ENCODE measurements at regions not wholly inside any gene's neighbourhood (a gene's known extent, or its start where the extent isn't known, plus 50 kb on each side); places are given as distances from the start of the nearest gene placed in this dataset.
A peak's percentile ranks its signal among the peaks of the same experiment; 100 is the strongest.

DNA sequence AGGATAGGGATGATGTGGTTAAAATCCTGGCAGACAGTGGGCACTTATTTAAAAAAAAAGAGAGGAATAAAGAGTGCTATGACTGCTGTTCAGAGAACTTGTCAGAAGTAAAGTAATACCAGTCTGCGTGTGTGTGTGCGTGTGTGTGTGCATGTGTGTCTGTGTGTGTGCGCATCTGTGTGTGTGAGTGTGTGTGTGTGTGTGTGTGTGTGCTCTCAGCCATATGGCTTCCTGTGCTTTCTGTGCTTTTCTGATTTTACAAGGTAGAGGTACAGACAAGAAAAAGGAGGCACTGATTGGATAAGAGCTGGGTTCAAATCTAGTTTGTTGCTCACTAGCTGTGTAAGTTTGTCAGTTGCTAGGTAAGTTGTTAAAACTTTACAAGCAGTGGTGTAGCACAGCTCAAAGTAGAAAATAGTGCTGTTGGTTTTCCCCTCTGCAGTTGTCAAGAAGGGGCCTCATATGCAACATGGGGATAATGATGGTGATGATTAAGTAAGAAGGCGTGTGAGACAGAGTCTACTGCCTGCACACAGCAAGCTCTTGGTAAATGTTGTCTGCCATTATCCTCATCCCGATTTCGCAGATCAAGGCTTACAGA, 155.3 kb upstream of the ZNF217 start:
- no peaks in the 10 kb centered on the region for H3K27me3 ChIP-seq (ENCODE audit: control insufficient read depth, insufficient read depth, low read length, poor library complexity, severe bottlenecking)
- WGBS, 2 experiments: 84 to 87% methylated on average over 6 of the region's 6 CpGs
- no peaks in the 10 kb centered on the region for H3K9me3 ChIP-seq (ENCODE audit: control insufficient read depth, low read length)
- H3K4me1 ChIP-seq (ENCODE audit: control insufficient read depth, insufficient read depth, low read length): peaks cover 20% of the 10 kb centered on the region
- no peaks in the 10 kb centered on the region for H3K36me3 ChIP-seq (ENCODE audit: control insufficient read depth, insufficient read depth, low read length)
- H3K4me3 ChIP-seq (ENCODE audit: insufficient read depth, low read depth, low read length): no peak overlapping the region
- no peak overlapping the region for H3K27ac ChIP-seq (ENCODE audit: insufficient read depth, low read depth, low read length, poor library complexity, severe bottlenecking)

DNA sequence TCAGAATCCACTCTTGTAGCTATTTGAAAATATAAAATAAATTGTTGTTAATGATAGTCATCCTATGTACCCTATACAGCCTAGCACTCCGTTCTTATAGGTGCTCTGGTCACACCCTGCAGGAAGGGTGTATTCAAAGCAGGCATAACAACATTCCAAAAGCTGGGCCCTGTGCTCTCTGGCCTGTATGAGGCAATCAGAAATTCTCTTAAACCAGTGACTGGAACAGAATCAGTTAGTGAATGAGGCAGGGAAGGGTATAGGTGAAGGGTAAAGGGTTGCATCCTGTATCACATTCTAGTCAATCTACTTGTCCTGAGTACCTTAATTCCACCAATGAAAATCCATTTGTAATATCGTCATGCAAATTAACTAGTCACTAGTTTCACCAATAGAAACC, 154.5 kb upstream of the ZNF217 start:
- H3K27me3 ChIP-seq (ENCODE audit: control insufficient read depth, insufficient read depth, low read length, poor library complexity, severe bottlenecking): no peaks in the 10 kb centered on the region
- H3K36me3 ChIP-seq (ENCODE audit: control insufficient read depth, insufficient read depth, low read length): no peaks in the 10 kb centered on the region
- H3K4me1 ChIP-seq (ENCODE audit: control insufficient read depth, insufficient read depth, low read length): peaks cover 20% of the 10 kb centered on the region
- no peak overlapping the region for H3K4me3 ChIP-seq (ENCODE audit: insufficient read depth, low read depth, low read length)
- no peak overlapping the region for H3K27ac ChIP-seq (ENCODE audit: insufficient read depth, low read depth, low read length, poor library complexity, severe bottlenecking)
- H3K9me3 ChIP-seq (ENCODE audit: control insufficient read depth, low read length): no peaks in the 10 kb centered on the region
- 89 to 95% methylated on average over 2 of the region's 2 CpGs for whole genome bisulfite sequencing, 2 experiments

DNA sequence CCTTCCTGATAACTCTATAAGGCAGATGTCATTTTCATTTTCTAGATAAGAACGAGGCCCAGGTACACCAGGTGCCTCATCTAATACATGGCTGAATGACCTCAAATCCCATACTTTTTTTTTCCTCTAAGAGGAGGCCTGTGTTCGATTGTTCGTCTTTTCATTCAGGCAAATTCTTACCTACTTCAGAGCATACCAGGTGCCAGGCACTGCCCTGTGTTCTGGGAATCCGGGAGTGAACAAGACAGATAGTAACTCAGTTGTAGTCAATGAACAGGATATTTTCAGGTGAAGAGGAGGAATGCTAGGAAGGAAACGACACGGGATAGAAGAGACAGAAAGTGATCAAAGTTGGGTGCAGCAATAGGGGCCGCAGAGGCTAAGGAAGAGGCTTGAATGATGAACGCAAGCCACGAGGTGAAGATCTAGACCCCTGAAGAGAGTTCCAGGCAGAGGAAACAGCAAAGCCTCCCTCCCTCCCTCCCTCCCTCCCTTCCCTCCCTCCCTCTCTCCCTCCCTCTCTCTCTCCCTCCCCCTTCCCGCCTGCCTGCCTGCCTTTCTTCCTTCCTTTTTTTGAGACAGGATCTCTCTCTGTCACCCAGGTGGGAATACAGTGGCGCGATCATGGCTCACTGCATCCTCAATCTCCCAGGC, 150.1 kb upstream of the ZNF217 start:
- Histone ChIP-seq H3K27ac (ENCODE audit: insufficient read depth, low read depth, low read length, poor library complexity, severe bottlenecking) (no peak overlapping the region), H3K36me3 (ENCODE audit: control insufficient read depth, insufficient read depth, low read length) (no peaks in the 10 kb centered on the region), H3K27me3 (ENCODE audit: control insufficient read depth, insufficient read depth, low read length, poor library complexity, severe bottlenecking) (no peaks in the 10 kb centered on the region), H3K9me3 (ENCODE audit: control insufficient read depth, low read length) (no peaks in the 10 kb centered on the region), H3K4me1 (ENCODE audit: control insufficient read depth, insufficient read depth, low read length) (peaks cover 25% of the 10 kb centered on the region), H3K4me3 (ENCODE audit: insufficient read depth, low read depth, low read length) (no peak overlapping the region)
- 69 to 77% methylated on average over 11 to 12 of the region's 12 CpGs for WGBS, 2 experiments

DNA sequence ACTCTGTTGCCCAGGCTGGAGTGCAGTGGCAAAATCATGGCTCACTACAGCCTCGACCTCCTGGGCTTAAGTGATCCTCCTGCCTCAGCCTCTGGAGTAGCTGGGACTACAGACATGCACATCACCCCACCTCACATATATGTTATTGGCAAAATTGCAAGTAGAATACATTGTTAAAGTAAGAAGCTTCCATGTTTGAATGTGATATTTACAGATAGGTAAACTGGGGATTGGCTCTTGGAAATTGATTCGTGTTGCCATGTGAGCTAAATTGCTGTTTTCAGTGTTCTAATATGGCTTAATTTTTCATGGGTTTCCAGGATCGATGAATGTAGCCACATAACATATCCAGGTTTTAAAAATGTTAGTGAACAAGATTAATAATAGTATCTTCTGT, 149.0 kb upstream of the ZNF217 start:
- Histone ChIP-seq H3K9me3 (ENCODE audit: control insufficient read depth, low read length) (no peaks in the 10 kb centered on the region), H3K27ac (ENCODE audit: insufficient read depth, low read depth, low read length, poor library complexity, severe bottlenecking) (no peak overlapping the region), H3K4me1 (ENCODE audit: control insufficient read depth, insufficient read depth, low read length) (peaks cover 34% of the 10 kb centered on the region), H3K4me3 (ENCODE audit: insufficient read depth, low read depth, low read length) (no peak overlapping the region), H3K36me3 (ENCODE audit: control insufficient read depth, insufficient read depth, low read length) (no peaks in the 10 kb centered on the region), H3K27me3 (ENCODE audit: control insufficient read depth, insufficient read depth, low read length, poor library complexity, severe bottlenecking) (no peaks in the 10 kb centered on the region)
- WGBS, 2 experiments: 89 to 96% methylated on average over 3 of the region's 3 CpGs

DNA sequence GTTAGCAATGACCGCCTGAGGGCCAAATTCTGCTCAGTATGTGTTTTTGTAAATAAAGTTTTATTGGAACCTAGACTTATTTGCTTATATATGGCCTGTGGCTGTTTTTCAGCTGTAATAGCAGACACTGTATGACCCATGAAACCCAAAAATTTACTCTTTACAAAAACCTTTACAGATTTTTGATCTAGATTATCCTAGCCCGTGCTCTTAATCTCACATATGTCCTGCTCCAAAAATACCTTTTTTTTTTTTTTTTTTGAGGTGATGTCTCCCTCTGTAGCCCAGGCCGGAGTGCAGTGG, 148.0 kb upstream of the ZNF217 start:
- Histone ChIP-seq H3K36me3 (ENCODE audit: control insufficient read depth, insufficient read depth, low read length) (no peaks in the 10 kb centered on the region), H3K27ac (ENCODE audit: insufficient read depth, low read depth, low read length, poor library complexity, severe bottlenecking) (no peak overlapping the region)

DNA sequence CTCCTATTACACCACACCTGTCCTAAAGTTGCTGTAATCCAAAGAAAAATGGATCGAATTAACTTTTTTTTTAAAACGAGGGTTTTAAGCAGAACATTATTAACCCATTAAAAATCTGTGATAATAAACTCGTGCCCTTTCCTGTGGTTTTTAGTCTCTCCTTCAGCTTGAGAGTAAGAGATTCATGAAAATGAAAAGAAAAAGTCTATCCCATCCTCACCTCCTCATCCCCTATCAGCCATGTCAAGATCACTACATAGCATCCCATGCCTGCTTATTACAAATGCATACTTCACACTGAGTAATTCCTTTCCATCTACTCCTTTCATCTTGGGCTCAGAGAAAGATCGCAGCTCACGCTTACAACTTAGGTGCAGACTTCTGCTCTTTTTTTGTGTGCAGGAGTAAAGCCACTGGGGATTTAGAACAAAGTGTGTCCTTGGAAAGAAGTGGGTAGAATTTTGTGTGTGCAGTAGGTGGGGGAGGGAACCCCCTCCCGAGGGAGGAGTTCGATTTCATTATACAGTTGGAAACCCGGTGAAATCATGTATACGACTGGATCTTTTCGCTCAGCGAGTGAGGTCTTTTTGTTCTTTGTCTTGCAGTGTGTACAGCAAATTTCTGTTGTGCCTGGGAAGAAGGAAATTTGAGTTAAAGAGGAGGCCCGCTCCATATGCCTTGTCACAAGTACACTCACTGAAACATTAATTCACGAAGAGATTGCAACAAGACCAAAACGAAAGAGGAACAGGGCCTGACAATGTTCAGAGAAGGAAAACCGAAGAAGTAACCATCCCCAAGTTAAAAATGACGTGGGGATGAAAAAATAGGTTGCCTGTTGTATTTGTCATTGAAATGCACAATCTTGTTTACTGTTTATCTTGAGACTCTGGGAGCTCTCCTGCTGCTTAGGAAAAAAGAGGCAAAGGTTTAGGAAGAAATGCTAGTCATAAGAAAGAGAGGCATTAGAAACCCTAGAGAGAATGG, 146.5 kb upstream of the ZNF217 start:
- peaks cover 56% of the 10 kb centered on the region for H3K4me1 ChIP-seq (ENCODE audit: control insufficient read depth, insufficient read depth, low read length)
- no peaks in the 10 kb centered on the region for H3K9me3 ChIP-seq (ENCODE audit: control insufficient read depth, low read length)
- WGBS, 2 experiments: 26 to 29% methylated on average over 16 of the region's 16 CpGs
- no peak overlapping the region for H3K4me3 ChIP-seq (ENCODE audit: insufficient read depth, low read depth, low read length)
- no peaks in the 10 kb centered on the region for H3K27me3 ChIP-seq (ENCODE audit: control insufficient read depth, insufficient read depth, low read length, poor library complexity, severe bottlenecking)
- no peaks in the 10 kb centered on the region for H3K36me3 ChIP-seq (ENCODE audit: control insufficient read depth, insufficient read depth, low read length)
- H3K27ac ChIP-seq (ENCODE audit: insufficient read depth, low read depth, low read length, poor library complexity, severe bottlenecking): peak overlapping the region; percentile 30

More for the DNA sequence above, 148.0 kb upstream of the ZNF217 start:
- WGBS, 2 experiments: 91 to 98% methylated on average over 3 of the region's 3 CpGs
- no peaks in the 10 kb centered on the region for H3K27me3 ChIP-seq (ENCODE audit: control insufficient read depth, insufficient read depth, low read length, poor library complexity, severe bottlenecking)
- H3K9me3 ChIP-seq (ENCODE audit: control insufficient read depth, low read length): no peaks in the 10 kb centered on the region
- peaks cover 44% of the 10 kb centered on the region for H3K4me1 ChIP-seq (ENCODE audit: control insufficient read depth, insufficient read depth, low read length)
- H3K4me3 ChIP-seq (ENCODE audit: insufficient read depth, low read depth, low read length): no peak overlapping the region

DNA sequence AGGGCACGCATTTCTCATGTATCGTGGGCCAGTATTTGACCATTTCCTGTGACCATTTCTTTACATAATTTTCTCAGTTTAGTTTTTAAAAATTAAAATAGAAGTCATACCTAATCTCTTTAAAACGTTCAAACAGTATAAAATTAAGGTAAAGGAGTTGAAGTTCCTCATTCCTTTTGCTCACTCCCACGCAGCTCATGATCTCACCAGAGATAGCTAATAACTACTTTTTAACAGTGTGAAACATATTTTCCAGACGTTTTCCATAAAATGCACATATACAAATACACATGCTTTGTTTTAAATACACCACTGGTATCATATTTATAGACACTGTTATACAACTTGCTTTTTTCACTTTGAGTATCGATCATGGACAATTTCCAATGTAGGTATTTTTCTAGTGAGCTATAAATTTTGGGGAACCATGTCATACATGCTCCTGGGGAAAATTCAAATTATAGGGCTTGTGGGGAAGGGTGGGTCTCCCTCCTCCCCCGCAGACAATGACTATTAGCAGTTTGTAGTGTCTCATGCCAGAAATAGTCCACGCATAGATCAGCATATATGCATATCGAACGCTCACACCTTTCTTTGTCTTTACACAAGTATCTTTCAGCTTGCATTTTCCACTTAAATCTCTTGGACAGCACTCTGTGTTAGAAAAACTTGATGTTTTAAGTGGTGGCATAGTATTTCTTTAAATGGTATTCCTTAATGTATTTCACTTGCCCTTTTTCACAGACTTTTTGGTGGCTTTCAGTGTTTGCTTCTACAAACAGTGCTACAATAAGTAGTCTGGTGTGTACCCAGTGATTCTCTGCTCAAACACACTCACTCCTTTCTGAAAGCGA, 145.5 kb upstream of the ZNF217 start:
- Histone ChIP-seq H3K27ac (ENCODE audit: insufficient read depth, low read depth, low read length, poor library complexity, severe bottlenecking) (peak overlapping the region; percentile 84), H3K4me3 (ENCODE audit: insufficient read depth, low read depth, low read length) (no peak overlapping the region), H3K27me3 (ENCODE audit: control insufficient read depth, insufficient read depth, low read length, poor library complexity, severe bottlenecking) (no peaks in the 10 kb centered on the region), H3K36me3 (ENCODE audit: control insufficient read depth, insufficient read depth, low read length) (no peaks in the 10 kb centered on the region), H3K9me3 (ENCODE audit: control insufficient read depth, low read length) (no peaks in the 10 kb centered on the region), H3K4me1 (ENCODE audit: control insufficient read depth, insufficient read depth, low read length) (peaks cover 62% of the 10 kb centered on the region)
- 63 to 71% methylated on average over 10 to 11 of the region's 11 CpGs for WGBS, 2 experiments

DNA sequence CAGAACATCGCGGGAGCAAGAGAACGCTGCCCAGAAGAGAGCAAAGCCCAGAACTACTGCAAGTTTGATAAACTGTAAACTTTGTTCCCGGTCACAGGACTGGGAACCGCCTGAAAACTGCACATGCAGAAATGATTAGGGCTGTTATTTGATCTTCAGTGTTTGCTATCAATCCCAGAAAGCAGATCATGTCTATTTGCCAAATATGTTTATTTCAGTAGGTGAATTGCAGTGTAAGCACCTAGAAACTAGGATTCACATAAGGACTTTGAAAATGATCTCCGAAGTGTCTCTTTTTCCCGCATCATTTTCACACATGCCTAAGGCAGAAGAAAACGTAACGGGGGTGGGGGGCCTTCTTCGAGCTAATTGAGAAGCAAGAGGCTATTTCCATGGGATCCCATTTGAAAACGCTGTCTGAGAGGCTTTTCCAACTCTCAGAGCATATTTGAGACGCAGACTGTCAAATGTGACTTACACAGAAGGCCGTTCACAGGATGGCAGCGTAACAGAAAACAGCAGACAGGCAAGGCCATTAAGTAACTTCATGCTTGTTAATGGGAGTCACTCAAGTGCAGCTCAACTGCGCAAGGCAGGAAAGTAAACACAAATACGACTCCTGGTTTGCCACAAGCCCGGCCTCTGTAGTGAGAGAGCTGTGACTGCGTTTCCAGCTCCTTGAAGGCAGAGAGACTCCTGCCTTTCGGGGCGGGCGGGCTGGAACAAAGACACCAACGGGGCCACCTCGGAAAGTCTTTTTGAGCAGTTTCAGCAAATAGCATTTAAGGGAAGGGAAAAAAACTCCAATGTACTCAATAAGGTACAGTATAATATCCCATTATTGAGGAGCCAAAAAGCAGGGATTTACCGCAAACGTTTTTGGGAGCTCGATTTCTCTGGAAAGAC, 144.7 kb upstream of the ZNF217 start:
- Histone ChIP-seq H3K36me3 (ENCODE audit: control insufficient read depth, insufficient read depth, low read length) (no peaks in the 10 kb centered on the region), H3K27me3 (ENCODE audit: control insufficient read depth, insufficient read depth, low read length, poor library complexity, severe bottlenecking) (no peaks in the 10 kb centered on the region), H3K27ac (ENCODE audit: insufficient read depth, low read depth, low read length, poor library complexity, severe bottlenecking) (peak overlapping the region; percentile 84), H3K4me1 (ENCODE audit: control insufficient read depth, insufficient read depth, low read length) (peaks cover 66% of the 10 kb centered on the region), H3K4me3 (ENCODE audit: insufficient read depth, low read depth, low read length) (no peak overlapping the region), H3K9me3 (ENCODE audit: control insufficient read depth, low read length) (no peaks in the 10 kb centered on the region)
- WGBS, 2 experiments: 32 to 33% methylated on average over 26 of the region's 26 CpGs

DNA sequence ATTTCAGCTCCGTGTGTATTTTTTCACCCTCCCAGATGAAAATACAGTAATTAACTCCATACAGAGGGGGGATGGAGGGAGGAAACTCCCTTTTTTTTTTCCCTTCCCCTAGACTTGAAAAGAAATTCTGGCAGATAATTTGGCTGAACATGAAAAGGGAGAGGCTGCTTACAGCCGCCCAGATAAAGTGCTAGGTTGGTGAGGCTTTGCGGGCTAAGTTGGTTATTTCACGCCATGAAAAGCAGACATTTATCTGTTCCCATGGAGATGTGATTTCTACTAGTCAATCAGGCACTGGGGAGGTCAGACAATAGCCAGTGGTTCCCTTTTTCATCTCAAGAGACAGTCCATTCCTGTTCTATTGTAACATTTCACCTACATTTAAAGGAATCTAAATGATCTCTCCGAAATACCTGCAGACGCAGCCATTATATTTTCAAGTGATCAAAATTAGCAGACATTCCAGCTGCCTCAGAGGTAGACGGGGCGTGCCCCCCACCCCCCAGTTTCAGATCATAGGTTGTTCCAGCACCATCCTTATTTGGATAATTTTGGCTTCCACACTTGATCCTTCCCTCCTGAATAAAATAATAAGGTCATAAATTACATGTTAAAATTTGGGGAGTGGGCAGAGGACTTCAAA, 143.9 kb upstream of the ZNF217 start:
- H3K36me3 ChIP-seq (ENCODE audit: control insufficient read depth, insufficient read depth, low read length): no peaks in the 10 kb centered on the region
- no peaks in the 10 kb centered on the region for H3K27me3 ChIP-seq (ENCODE audit: control insufficient read depth, insufficient read depth, low read length, poor library complexity, severe bottlenecking)
- H3K4me1 ChIP-seq (ENCODE audit: control insufficient read depth, insufficient read depth, low read length): peaks cover 66% of the 10 kb centered on the region
- H3K27ac ChIP-seq (ENCODE audit: insufficient read depth, low read depth, low read length, poor library complexity, severe bottlenecking): peak overlapping the region; percentile 92
- 49 to 50% methylated on average over 8 of the region's 8 CpGs for WGBS, 2 experiments
- H3K4me3 ChIP-seq (ENCODE audit: insufficient read depth, low read depth, low read length): no peak overlapping the region
- no peaks in the 10 kb centered on the region for H3K9me3 ChIP-seq (ENCODE audit: control insufficient read depth, low read length)
